Amniotic epithelial cell (primary cell): ENCODE measurements at regions not wholly inside any gene's neighbourhood (a gene's known extent, or its start where the extent isn't known, plus 50 kb on each side); places are given as distances from the start of the nearest gene placed in this dataset.

ENCODE experiments used
- DNase-seq: peaks from one replicate; pipeline ENCODE4 v3.0.0-alpha.2; 2010; ENCODE audit warnings: low read depth

DNA sequence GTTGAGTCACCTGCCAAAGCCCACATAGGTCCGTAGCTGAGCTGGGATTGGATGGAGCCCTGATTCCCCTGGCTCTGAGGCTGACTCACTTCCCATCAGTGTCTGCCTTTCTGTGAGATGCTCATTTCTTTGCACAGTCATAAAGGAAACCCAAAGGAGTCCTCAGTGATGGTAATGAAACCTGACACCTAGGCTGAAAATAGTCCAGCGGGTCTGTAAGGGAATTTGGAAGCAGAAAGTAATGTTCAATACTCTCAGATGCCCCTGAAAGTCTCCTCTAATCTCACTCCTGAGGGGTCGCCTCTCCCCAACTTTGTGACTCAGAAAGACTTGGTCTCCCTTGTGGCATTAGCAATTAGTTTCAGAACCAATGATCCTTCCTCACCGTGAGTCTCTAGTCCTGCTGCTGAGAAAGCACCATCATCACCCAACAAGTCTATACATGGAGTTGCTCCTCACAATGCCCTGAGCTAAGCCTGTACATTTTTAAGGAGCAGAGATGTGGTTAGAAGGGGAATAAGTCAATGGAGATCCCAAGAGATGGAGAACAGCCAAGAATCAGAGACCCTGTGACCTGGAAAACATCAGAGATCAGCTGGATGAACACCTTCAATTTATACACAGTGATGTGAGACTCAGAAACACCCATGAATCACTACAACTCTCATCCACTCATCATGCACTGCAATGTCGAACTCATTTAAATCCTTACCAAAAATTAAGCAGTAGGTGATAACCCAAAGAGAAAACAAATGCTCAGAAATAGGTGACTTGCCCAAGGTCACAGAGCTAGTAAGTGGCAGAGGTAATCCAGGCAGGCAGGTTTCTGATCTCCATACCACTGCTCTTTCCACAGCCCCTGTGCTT is 219.0 kb upstream of the CPEB2 start:
- DNase-seq = peak; percentile 1

DNA sequence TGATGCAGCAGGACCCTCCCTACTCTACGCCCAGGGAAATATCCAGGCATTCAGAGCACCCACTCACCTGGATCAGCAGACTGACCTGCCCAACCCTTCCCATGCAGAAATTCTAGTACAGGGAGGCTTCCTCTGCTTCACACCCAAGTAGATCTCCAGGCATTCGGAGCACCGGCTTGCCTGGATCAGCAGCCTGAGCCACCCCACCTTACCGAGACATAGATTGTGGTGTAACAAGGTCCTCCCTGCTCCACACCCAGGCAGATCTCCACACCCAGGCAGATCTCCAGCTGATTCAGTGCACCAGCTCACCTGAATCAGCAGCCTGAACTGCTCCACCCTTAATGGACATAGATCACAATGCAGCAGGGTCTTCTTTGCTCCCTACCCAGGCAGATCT is 215.1 kb upstream of the CPEB2 start:
- DNase-seq = no peak

DNA sequence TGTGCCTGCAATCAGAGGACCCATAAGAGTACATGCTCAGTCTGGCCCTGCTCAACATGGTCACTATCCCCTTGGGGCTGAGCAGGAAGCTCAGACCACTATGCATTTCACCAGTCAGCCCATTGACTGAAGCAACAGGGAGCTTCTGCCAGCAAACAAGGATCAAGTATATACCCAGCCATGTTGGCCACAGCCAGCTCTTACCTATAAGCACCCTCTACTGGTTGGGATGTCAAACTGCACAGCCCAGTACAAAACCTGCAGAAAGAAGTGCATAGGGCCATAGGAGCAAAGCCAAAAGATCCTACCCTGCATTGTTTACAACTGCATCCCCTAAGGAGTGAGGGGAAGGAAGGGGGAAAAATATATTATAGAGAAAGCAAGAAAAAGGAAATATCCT is 214.4 kb upstream of the CPEB2 start:
- DNase-seq = peak; percentile 47

DNA sequence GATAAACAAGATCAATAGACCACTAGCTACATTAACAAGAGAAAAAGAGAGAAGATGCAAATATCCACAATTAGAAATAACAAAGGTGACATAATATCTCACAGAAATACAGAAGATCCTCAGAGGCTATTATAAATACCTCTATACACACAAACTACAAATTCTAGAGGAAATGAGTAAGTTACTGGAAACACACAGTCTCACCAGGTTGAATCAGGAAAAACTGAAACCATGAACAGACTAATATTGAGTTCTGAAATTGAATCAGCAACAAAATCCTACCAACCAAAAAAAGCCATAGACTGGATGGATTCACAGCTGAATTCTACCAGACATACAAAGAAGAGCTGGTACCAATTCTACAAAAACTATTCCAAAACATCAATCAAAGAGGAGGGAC is 211.8 kb upstream of the CPEB2 start:
- no peak for DNase-seq

DNA sequence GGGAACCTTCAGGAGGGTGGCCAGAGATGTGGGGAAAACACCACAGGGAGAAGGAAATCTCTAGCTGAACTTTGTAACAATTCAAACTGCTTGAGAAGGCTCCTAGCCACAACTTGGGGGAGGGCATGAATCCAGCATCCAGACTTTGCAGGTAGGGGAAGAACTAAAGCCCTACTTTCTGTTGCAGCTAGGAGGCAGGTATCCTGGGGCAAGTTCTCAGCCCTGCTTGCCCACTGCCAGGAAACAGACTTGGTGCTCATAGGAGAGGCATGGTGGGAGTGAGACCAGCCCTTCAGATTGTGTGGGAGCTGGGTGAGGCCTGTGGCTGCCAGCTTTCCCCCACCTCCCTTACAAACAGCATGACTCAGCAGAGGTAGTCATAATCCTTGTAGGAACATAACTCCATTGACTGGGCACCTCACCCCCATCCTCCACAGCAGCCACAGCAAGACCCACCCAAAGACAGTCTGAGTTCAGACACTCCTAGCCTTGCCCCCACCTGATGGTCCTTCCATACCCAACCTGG is 209.5 kb upstream of the CPEB2 start:
- peak; percentile 9 for DNase-seq

DNA sequence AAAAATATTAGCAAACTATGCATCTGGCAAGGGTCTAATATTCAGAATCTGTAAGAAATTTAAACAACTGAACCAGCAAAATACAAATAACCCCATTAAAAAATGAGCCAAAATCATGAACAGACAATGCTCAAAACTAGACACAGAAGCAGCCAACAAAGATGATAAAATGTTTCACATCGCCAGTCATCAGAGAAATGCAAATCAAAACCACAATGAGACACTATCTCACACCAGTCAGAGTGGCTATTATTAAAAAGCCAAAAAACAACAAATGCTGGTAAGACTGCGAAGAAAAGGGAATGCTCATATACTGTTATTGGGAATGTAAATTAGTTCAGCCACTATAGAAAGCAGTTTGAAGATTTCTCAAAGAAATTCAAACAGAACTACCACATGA is 201.3 kb upstream of the CPEB2 start:
- no peak for DNase-seq

DNA sequence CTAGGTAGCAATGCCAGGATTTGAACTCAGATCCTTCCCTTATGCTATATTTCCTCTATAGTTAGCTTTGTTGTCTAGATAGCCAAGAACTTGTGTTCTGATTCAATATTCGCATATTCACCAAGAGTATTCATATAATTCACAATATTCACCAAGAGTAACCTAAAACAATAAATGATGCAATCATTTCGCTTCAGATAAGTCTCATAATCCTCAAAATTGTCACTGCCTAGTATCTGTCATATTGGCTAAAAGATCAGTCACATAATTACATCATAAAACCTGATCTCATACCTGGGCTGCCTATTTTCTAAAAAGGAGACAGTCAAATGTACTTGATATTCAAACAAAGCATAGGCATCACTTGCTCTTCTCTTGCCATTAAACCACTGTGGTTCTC is 199.7 kb upstream of the CPEB2 start:
- DNase-seq = no peak

DNA sequence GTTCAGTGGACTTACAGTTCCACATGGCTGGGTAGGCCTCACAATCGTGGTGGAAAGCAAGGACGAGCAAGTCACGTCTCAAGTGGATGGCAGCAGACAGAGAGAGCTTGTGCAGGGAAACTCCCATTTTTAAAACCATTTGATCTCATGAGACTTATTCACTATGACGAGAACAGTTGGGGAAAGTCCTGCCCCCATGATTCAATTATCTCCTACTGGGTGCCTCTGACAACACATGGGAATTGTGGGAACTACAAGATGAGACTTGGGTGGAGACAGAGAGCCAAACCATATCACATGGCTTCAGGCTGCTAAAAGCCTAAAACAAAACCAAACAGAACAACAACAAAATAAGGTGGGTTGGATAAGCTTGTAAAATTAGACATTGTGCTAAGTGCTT is 194.4 kb upstream of the CPEB2 start:
- DNase-seq = no peak

DNA sequence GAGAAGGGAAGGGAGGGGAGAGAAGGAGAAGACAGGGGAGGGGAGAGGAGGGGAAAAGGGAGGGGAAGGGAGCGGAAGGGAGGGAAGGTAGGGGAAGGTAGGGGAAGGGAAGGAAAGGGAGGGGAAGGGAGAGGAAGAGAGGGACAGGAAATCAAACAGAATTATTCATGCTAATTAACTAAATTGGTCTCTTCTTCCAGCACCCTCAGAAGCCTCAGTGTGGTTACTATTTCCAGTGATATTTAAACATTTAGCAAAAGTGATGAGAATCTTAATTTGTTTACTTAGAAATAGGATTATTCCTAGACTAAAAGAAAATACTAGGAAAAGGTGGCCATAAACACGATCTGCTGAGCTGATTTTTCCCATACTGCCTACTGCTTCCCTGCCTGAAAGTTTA is 193.1 kb upstream of the CPEB2 start:
- no peak for DNase-seq

DNA sequence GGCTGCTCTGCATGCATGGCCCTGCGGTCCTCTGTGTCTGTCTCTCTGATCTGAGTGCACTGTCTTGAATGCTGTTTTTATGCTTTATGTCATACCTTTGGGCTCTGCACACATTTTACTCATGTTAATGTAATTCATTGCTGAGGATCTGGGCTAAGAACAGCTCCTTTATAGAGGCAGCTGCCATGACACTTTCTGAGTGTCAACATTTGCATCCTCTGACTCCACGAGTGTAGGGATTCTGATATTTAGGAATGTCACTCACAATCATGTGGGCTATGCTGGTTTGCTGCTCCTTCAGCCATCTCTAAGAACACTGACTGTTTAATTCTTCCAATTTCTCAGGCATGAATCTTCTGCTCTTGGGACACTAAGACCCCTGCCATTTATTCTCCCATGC is 192.2 kb upstream of the CPEB2 start:
- DNase-seq = no peak

DNA sequence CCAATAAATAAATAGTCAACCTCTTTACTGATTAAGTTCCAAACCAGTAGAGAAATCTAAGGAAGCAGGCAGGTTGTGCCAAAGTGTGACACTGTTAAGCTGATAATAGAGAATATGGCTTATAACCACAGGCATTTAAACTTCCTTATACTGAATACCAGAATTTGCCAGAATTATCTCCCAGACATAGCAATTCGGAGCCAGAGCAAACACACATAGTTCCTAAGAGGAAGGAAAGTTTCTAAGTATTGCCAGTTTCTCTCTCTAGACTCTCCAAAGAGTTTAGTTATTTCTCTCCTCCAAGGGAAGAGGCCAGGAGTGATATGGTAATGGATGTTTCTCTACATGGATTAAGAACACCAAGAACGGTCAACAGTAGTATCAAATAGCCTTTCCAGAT is 191.7 kb upstream of the CPEB2 start:
- DNase-seq = no peak

DNA sequence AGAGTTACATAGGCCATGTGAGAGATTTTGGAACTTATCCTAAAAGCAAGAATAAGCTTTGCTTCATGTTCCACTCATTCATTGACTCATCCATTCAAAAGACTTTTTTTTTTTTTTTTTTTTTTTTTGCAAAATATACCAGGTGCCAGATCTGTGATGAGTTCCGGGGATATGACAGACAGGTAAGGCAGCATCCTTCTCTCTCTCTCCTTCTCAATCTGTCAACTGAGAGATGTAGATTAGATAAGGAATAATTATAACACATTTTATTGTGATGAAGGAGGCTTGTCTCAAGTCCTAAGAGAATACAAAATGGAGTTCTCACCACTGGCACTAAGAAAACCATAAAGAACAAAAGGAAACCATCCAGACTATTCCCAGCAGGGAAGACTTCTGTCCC is 190.2 kb upstream of the CPEB2 start:
- no peak for DNase-seq

DNA sequence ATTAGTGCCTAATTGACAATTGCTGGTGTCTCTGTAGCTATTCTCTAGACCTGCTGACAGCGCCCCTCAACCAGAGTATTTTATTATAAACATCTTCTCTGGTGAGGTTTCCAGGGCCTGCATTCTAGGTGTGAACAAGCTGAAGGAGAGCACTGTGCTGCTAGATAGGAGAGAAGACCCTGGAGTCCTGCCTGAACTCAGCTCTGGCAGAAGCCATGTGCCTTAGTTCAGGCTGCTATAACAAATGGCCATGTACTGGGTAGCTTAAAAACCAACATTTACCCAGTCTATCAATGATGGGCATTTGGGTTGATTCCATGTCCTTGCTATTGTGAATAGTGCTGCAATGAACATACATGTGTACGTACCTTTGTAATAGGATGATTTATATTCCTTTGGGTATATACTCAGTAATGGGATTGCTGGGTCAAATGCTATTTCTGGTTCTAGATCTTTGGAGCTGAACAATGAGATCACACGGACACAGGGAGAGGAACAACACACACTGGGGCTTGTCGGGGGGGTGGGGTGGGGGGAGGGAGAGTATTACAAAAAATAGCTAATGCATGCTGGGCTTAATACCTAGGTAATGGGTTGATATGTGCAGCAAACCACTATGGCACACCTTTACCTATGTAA is 185.5 kb upstream of the CPEB2 start:
- no peak for DNase-seq

DNA sequence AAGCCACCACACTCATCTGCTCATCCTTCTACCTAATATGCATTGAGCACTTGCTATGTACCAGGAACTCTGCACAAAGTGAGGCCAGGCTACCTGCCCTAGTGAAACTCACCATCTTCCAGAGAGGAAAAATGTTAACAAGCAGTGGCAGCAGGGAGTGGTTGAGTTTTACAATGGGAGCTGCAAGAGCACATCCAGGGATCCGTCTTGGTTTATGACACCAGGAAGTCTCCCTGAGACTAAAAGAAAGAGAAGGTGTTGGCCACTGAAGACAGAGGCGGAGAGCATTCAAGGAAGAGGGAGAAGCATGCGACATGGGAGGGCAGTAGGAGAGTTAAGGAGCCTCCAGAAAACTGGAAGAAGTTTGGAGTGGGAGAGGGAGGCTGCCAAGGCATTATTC is 178.1 kb upstream of the CPEB2 start:
- DNase-seq = no peak

DNA sequence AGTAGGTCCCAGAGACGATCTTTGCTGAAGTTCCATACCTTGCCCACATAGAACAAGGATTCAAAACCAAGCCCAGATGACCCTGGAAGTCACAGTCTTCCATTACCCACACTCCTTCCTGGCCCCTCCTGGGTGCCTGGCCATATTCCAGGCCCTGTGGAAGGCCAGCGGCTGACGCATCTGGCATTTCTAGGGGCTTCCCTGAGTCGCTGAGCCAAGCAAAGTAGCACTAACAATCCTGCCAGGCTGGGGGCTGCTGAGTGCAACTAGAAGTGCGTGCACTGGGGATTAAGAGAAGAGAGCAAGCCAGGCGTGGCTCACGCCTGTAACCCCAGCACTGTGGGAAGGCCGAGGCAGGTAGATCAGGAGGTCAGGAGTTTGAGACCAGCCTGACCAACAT is 175.2 kb upstream of the CPEB2 start:
- no peak for DNase-seq

DNA sequence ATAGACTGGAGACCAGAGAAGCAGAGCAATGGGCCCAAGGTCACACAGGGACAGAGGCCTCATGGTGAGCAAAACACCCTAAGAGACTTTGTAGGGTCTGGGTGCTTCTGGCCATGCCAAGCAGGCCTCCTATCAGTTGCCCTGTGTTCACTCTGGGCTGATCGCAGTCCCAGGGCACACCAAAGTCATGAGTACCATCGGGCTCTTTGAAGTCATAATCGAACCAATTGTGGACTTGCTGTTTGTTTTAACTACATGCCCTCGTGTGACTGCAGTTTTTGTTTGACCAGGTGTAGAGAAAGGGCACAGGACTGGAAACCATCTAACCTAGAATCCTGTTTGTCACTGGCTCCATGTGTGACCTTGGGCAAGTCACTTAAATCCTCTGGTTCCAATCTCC is 172.5 kb upstream of the CPEB2 start:
- no peak for DNase-seq

DNA sequence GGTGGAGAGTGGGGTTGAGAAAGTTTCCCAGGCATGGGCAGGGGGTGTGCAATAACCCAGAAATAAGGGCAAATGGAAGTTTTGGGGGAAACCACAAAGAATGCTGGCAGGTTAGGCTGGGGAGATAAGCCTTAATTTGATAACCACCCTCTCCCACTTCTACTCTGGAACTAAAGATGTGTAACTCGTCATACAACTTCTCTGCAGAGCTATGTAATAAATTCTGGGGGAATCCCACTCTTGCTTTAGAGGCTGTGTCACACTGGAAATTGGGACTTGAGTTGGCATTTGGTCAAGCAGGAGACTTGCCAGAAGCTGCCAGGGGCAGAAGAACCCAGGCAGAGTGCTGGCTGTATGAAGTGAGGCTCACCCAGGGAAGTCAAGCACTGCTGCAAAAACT is 170.9 kb upstream of the CPEB2 start:
- no peak for DNase-seq

DNA sequence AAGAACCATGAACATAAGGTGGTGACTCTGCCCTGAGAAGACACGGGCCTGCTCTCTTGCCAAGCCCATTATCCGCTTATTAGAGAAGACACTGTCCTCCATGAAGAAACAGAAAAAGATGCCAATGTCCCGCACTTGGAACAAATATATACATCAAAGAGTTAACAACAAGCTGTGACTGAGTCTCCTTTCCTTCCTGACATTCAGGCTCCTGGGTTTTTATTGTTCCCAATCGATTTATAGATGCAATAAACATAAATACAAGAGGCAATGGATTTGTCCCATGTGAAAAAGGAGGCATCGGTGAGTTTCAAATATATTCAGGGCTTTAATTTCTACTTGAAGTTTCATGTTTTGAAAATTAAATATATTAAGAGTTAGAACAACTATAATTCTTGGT is 169.2 kb upstream of the CPEB2 start:
- no peak for DNase-seq

DNA sequence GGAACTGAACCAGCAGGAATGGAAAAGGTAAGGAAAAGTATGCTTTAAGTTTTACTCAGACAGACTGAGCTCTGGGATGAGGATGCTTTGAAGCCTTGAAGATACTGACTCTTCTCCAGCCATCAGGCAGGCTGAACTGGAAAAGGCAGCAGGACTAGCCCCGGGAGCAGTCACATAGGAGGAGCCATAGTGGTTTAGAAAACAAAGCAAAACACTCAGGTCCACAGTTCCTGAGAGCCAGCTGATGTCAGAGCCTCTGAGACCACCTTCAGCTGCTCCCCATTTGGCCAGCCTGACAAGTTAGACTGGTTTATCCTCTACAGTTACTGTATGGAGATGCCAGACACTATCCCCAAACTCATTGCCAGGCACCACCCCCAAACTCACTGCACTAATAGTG is 167.9 kb upstream of the CPEB2 start:
- DNase-seq = no peak

DNA sequence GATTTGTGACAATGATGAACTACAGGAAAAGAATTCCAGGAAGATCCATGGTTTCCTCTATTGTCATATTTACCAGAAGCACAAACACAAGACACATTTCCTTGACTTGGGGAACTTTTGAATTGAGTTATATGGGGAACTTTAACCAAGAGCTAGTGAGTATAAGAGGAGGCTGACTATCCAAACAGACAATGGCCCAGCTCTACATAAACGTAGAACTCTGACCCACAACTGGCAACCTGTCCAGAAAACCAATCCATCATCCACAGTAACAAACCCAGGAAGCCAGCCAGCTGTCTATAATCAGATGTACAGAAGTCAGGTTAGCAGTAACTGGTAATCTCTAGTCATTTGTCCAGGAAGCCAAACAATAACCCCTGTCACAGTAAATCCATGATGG is 167.0 kb upstream of the CPEB2 start:
- no peak for DNase-seq

DNA sequence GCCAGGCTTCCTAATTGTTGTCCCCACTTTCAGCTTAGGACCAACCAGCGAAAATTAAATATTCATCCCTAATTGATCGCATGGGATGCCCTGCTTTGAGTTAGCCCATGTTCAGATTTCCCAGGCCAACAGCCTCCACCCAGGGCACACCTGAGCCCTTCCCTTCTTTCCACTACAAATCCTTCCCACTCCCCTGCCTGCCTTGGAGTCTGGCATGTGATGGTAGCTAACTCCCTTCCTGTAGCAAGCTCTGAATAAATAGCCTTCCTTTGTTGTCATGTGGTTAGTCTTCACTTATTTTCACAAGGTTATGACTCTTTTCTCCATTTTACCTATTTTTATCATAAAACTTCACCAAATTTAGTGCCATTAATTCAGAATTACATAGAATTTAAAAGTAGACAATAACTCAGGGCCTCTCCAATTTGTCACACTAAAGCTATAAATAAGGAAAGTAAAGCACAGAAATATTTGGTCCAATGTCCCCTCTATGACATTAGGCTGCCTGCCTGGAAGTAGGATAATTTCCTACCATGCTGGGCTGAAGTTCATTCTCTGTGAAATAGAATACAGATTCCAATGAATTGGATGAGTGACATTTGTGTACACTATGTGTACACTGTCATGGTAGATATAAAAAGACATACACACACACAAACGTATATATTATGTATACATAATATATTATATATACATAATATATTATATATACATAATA is 166.4 kb upstream of the CPEB2 start:
- no peak for DNase-seq

DNA sequence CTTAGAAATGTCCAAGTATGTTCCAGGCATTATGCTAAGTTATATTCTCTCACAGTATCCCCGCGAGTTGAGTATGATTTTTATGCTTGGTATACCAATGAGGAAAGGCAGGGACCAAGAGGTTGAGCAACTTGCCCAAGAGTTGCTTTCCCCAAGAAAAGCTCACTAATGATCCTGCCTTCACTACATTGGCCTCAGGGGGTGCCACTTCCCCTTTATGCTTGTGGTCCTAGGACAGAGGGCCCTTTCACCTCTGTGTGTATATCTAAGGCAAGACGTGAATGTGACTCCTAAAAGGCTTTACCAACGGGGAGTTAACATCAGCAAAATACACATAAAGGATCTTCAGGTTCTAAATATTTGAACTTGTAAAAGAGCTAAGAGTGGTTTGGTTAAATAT is 164.4 kb upstream of the CPEB2 start:
- no peak for DNase-seq
